Activated CD4-positive, alpha-beta T cell treated with anti-CD3 and anti-CD28 coated beads, Interleukin-2, amount 10 ng/mL, durations not matched to agents 7 days and 5 days (primary cell): ENCODE measurements at regions not wholly inside any gene's neighbourhood (a gene's known extent, or its start where the extent isn't known, plus 50 kb on each side); places are given as distances from the start of the nearest gene placed in this dataset.
A peak's percentile ranks its signal among the peaks of the same experiment; 100 is the strongest.

Source experiments
- CTCF ChIA-PET: fragments of 350-600 bp; sonication (Branson Sonifier 250); formaldehyde crosslinking; loops from one replicate; lab custom pipeline; 2021; ENCODE audit warnings: antibody characterized with exemption; lab: Charles Lee
- POLR2A ChIA-PET: fragments of 350-600 bp; sonication (Branson Sonifier 250); formaldehyde crosslinking; loops from one replicate; lab custom pipeline; 2021; ENCODE audit warnings: antibody characterized with exemption; lab: Charles Lee
- DNase-seq: peaks from one replicate; pipeline ENCODE4 v3.0.0-alpha.2; 2020
- H3K27ac Mint-ChIP-seq: one replicate; pipeline ENCODE4 v1.8.0; 2021; ENCODE audit warnings: mild to moderate bottlenecking, moderate library complexity, mixed read lengths
- H3K27me3 Mint-ChIP-seq: one replicate; pipeline ENCODE4 v1.8.0; 2021; ENCODE audit warnings: mixed read lengths
- H3K36me3 Mint-ChIP-seq: one replicate; pipeline ENCODE4 v1.8.0; 2021; ENCODE audit warnings: low read depth, mixed read lengths
- H3K4me1 Mint-ChIP-seq: one replicate; pipeline ENCODE4 v1.8.0; 2021; ENCODE audit warnings: mixed read lengths
- H3K4me3 Mint-ChIP-seq: one replicate; pipeline ENCODE4 v1.8.0; 2021; ENCODE audit warnings: mild to moderate bottlenecking, moderate library complexity, mixed read lengths
- H3K9me3 Mint-ChIP-seq: one replicate; pipeline ENCODE4 v1.8.0; 2021; ENCODE audit warnings: mixed read lengths

GRCh38 chr9:38278457-38278856 is 114.0 kb upstream of the ALDH1B1 start:
- no peak for DNase-seq
- no peaks in the 10 kb centered on the region for H3K36me3 Mint-ChIP-seq
- CTCF ChIA-PET = no interaction called here

GRCh38 chr9:38277601-38278200 is 114.8 kb upstream of the ALDH1B1 start:
- Mint-ChIP-seq H3K27me3 (no peaks in the 10 kb centered on the region), H3K27ac (no peak overlapping the region), H3K4me1 (peaks cover 32% of the 10 kb centered on the region), H3K36me3 (no peaks in the 10 kb centered on the region), H3K4me3 (no peak overlapping the region), H3K9me3 (no peaks in the 10 kb centered on the region)
- no peak for DNase-seq
- ChIA-PET POLR2A (no interaction called here), CTCF (no interaction called here)

More at GRCh38 chr9:38278457-38278856, 114.0 kb upstream of the ALDH1B1 start:
- Mint-ChIP-seq H3K4me3 (no peak overlapping the region), H3K9me3 (no peaks in the 10 kb centered on the region), H3K27ac (peak overlapping the region; percentile 69), H3K4me1 (peaks cover 32% of the 10 kb centered on the region), H3K27me3 (no peaks in the 10 kb centered on the region)
- POLR2A ChIA-PET = no interaction called here

GRCh38 chr9:38276771-38277439 is 115.6 kb upstream of the ALDH1B1 start:
- no peak overlapping the region for H3K27ac Mint-ChIP-seq

GRCh38 chr9:38274800-38275199 is 117.7 kb upstream of the ALDH1B1 start:
- POLR2A ChIA-PET = no interaction called here
- Mint-ChIP-seq H3K4me1 (peaks cover 24% of the 10 kb centered on the region), H3K36me3 (no peaks in the 10 kb centered on the region), H3K9me3 (no peaks in the 10 kb centered on the region), H3K27ac (no peak overlapping the region), H3K4me3 (no peak overlapping the region), H3K27me3 (peaks cover 5% of the 10 kb centered on the region)
- CTCF ChIA-PET = no interaction called here
- no peak for DNase-seq

More at GRCh38 chr9:38276771-38277439, 115.6 kb upstream of the ALDH1B1 start:
- Mint-ChIP-seq H3K36me3 (no peaks in the 10 kb centered on the region), H3K4me3 (no peak overlapping the region), H3K4me1 (peaks cover 32% of the 10 kb centered on the region), H3K27me3 (no peaks in the 10 kb centered on the region), H3K9me3 (no peaks in the 10 kb centered on the region)
- no peak for DNase-seq
- POLR2A ChIA-PET = no interaction called here
- CTCF ChIA-PET = no interaction called here

- no peaks in the 10 kb centered on the region for H3K36me3 Mint-ChIP-seq
- no peak overlapping the region for H3K4me3 Mint-ChIP-seq
- no peak overlapping the region for H3K27ac Mint-ChIP-seq
- ChIA-PET POLR2A (no interaction called here), CTCF (no interaction called here)
- H3K4me1 Mint-ChIP-seq = peaks cover 4% of the 10 kb centered on the region
- H3K27me3 Mint-ChIP-seq = peaks cover 13% of the 10 kb centered on the region
- no peaks in the 10 kb centered on the region for H3K9me3 Mint-ChIP-seq
- DNase-seq = no peak
These were observed 119.8 kb upstream of the ALDH1B1 start for GRCh38 chr9:38272710-38273109.

GRCh38 chr9:38271666-38272241 is 120.7 kb upstream of the ALDH1B1 start:
- no peak for DNase-seq
- Mint-ChIP-seq H3K4me1 (no peaks in the 10 kb centered on the region), H3K36me3 (no peaks in the 10 kb centered on the region), H3K4me3 (no peak overlapping the region), H3K27ac (no peak overlapping the region), H3K9me3 (no peaks in the 10 kb centered on the region), H3K27me3 (peaks cover 13% of the 10 kb centered on the region)
- POLR2A ChIA-PET = no interaction called here
- CTCF ChIA-PET = no interaction called here

GRCh38 chr9:38269775-38270174 is 122.7 kb upstream of the ALDH1B1 start:
- Mint-ChIP-seq H3K4me1 (no peaks in the 10 kb centered on the region), H3K9me3 (peaks cover 14% of the 10 kb centered on the region), H3K36me3 (no peaks in the 10 kb centered on the region), H3K27ac (no peak overlapping the region), H3K4me3 (no peak overlapping the region), H3K27me3 (peaks cover 24% of the 10 kb centered on the region)
- ChIA-PET CTCF (no interaction called here), POLR2A (no interaction called here)
- no peak for DNase-seq

- Mint-ChIP-seq H3K27me3 (peaks cover 22% of the 10 kb centered on the region), H3K36me3 (no peaks in the 10 kb centered on the region), H3K27ac (no peak overlapping the region), H3K4me3 (no peak overlapping the region), H3K9me3 (peaks cover 23% of the 10 kb centered on the region), H3K4me1 (no peaks in the 10 kb centered on the region)
- POLR2A ChIA-PET = no interaction called here
- CTCF ChIA-PET = no interaction called here
- no peak for DNase-seq
These were observed 129.0 kb upstream of the ALDH1B1 start for GRCh38 chr9:38263532-38263931.

GRCh38 chr9:38259519-38260218 is 132.8 kb upstream of the ALDH1B1 start:
- Mint-ChIP-seq H3K4me1 (no peaks in the 10 kb centered on the region), H3K4me3 (no peak overlapping the region), H3K27ac (no peak overlapping the region), H3K36me3 (no peaks in the 10 kb centered on the region), H3K9me3 (peaks cover 9% of the 10 kb centered on the region), H3K27me3 (peaks cover 11% of the 10 kb centered on the region)
- ChIA-PET POLR2A (no interaction called here), CTCF (no interaction called here)
- DNase-seq = no peak

GRCh38 chr9:38259056-38259455 is 133.4 kb upstream of the ALDH1B1 start:
- H3K4me3 Mint-ChIP-seq = no peak overlapping the region
- peaks cover 10% of the 10 kb centered on the region for H3K27me3 Mint-ChIP-seq
- H3K4me1 Mint-ChIP-seq = no peaks in the 10 kb centered on the region
- POLR2A ChIA-PET = no interaction called here
- no peaks in the 10 kb centered on the region for H3K36me3 Mint-ChIP-seq
- no peak overlapping the region for H3K27ac Mint-ChIP-seq
- no peak for DNase-seq
- peaks cover 5% of the 10 kb centered on the region for H3K9me3 Mint-ChIP-seq
- CTCF ChIA-PET = no interaction called here

GRCh38 chr9:38257626-38258215 is 134.8 kb upstream of the ALDH1B1 start:
- H3K27ac Mint-ChIP-seq = no peak overlapping the region
- no peaks in the 10 kb centered on the region for H3K4me1 Mint-ChIP-seq
- POLR2A ChIA-PET = interaction anchor here (0.6 kb wide), 1 partner anchor 48 kb away, joined by 3 read pairs; no protein-coding TSS in a partner anchor
- H3K9me3 Mint-ChIP-seq = no peaks in the 10 kb centered on the region
- CTCF ChIA-PET = no interaction called here
- DNase-seq = no peak
- no peak overlapping the region for H3K4me3 Mint-ChIP-seq
- H3K27me3 Mint-ChIP-seq = peaks cover 6% of the 10 kb centered on the region
- H3K36me3 Mint-ChIP-seq = no peaks in the 10 kb centered on the region

GRCh38 chr9:38256461-38256860 is 136.0 kb upstream of the ALDH1B1 start:
- ChIA-PET CTCF (interaction anchor here (0.9 kb wide), 1 partner anchor 64 kb away, joined by 3 read pairs; no protein-coding TSS in a partner anchor), POLR2A (no interaction called here)
- Mint-ChIP-seq H3K4me1 (no peaks in the 10 kb centered on the region), H3K9me3 (no peaks in the 10 kb centered on the region), H3K27ac (no peak overlapping the region), H3K4me3 (no peak overlapping the region), H3K27me3 (no peaks in the 10 kb centered on the region), H3K36me3 (no peaks in the 10 kb centered on the region)
- no peak for DNase-seq

GRCh38 chr9:38255599-38255998 is 136.9 kb upstream of the ALDH1B1 start:
- no peaks in the 10 kb centered on the region for H3K36me3 Mint-ChIP-seq
- H3K4me3 Mint-ChIP-seq = no peak overlapping the region
- DNase-seq = no peak
- ChIA-PET CTCF (no interaction called here), POLR2A (no interaction called here)
- no peaks in the 10 kb centered on the region for H3K4me1 Mint-ChIP-seq
- no peaks in the 10 kb centered on the region for H3K27me3 Mint-ChIP-seq
- H3K9me3 Mint-ChIP-seq = no peaks in the 10 kb centered on the region
- no peak overlapping the region for H3K27ac Mint-ChIP-seq
